UCSD-AML1 (cell line): ENCODE measurements at regions not wholly inside any gene's neighbourhood (a gene's known extent, or its start where the extent isn't known, plus 50 kb on each side); places are given as distances from the start of the nearest gene placed in this dataset.

Source experiments
- DNase-seq: peaks from one replicate; lab custom pipeline; 2025; ENCODE audit not compliant: unreplicated experiment; lab: John Stamatoyannopoulos, UW

- no peak for DNase-seq
These were observed 243.9 kb upstream of the CIBAR2 start for GRCh38 chr16:85356157-85356556.

GRCh38 chr16:85357323-85357722 lies 245.1 kb upstream of the CIBAR2 start:
- DNase-seq, result no peak

- DNase-seq, result no peak
These were observed 245.7 kb upstream of the CIBAR2 start for GRCh38 chr16:85357924-85358505.

- no peak for DNase-seq
These were observed 246.5 kb upstream of the CIBAR2 start for GRCh38 chr16:85358704-85359146.

- DNase-seq, result no peak
These were observed 247.0 kb upstream of the CIBAR2 start for GRCh38 chr16:85359147-85359822.

GRCh38 chr16:85360323-85361277 lies 248.3 kb upstream of the CIBAR2 start:
- no peak for DNase-seq

- DNase-seq, result no peak
These were observed 249.3 kb upstream of the CIBAR2 start for GRCh38 chr16:85361441-85362118.

GRCh38 chr16:85362443-85362842 lies 250.2 kb upstream of the CIBAR2 start:
- DNase-seq, result no peak

GRCh38 chr16:85363427-85363826 lies 249.7 kb upstream of the GSE1 start:
- DNase-seq, result no peak

GRCh38 chr16:85363881-85364280 lies 249.2 kb upstream of the GSE1 start:
- DNase-seq, result no peak

GRCh38 chr16:85364323-85365040 lies 248.6 kb upstream of the GSE1 start:
- DNase-seq, result no peak

GRCh38 chr16:85365120-85365519 lies 248.0 kb upstream of the GSE1 start:
- DNase-seq, result no peak

GRCh38 chr16:85366031-85366763 lies 246.9 kb upstream of the GSE1 start:
- DNase-seq, result no peak

GRCh38 chr16:85367485-85367884 lies 245.6 kb upstream of the GSE1 start:
- DNase-seq, result no peak

- DNase-seq, result no peak
These were observed 244.1 kb upstream of the GSE1 start for GRCh38 chr16:85369060-85369459.

GRCh38 chr16:85369741-85370528 lies 243.2 kb upstream of the GSE1 start:
- peak; percentile 81 for DNase-seq

GRCh38 chr16:85370543-85370880 lies 242.6 kb upstream of the GSE1 start:
- DNase-seq, result no peak

GRCh38 chr16:85370881-85371651 lies 242.1 kb upstream of the GSE1 start:
- DNase-seq, result peak; percentile 79
